K562 (cell line): ENCODE measurements at regions not wholly inside any gene's neighbourhood (a gene's known extent, or its start where the extent isn't known, plus 50 kb on each side); places are given as distances from the start of the nearest gene placed in this dataset.

Experiments used
- ATAC-seq: fragments of 200-7000 bp; cut with Tn5 transposase; 3 replicates; pipeline ENCODE4 v1.9.1; 2020; ENCODE audit warnings: moderate library complexity
- BruUV-seq: library from RNA; stranded (reverse); fragments of 400-500 nt; replicated peaks from 2 replicates; lab custom pipeline; 2021; lab: Mats Ljungman, UMichigan
- CTCF ChIA-PET: fragments of 300-600 bp; formaldehyde crosslinking; extraction: SDS; loops from one replicate; lab custom pipeline; 2021; ENCODE audit warnings: low intra/inter-chr PET ratio; lab: Yijun Ruan, JAX
- POLR2A ChIA-PET: fragments of 300-600, 350-650 bp; sonication (Branson Sonifier 250); formaldehyde crosslinking; extraction: SDS; loops from one replicate; lab custom pipeline; 2021; ENCODE audit warnings: antibody characterized with exemption, inconsistent platforms; lab: Yijun Ruan, JAX
- DNase-seq, 4 experiments: peaks; one replicate each; pipeline versions ENCODE4 v3.0.0 to v3.0.0-alpha.2; 2011 to 2018; ENCODE audit warnings: low spot score in 3 of 4, mixed read lengths in 3 of 4; ENCODE audit errors: extremely low read depth in 1 of 4
- FAIRE-seq: peaks from 2 replicates; lab custom pipeline; 2011; peaks lifted over from hg19 to GRCh38; lab: Jason Lieb, UNC
- H2AFZ ChIP-seq: 2 replicates; pipeline ENCODE4 v1.6.0; 2011; ENCODE audit warnings: low read depth, low read length, control low read depth, inconsistent platforms
- H3K27ac ChIP-seq: fragments of 200-600 bp; 3 replicates; pipeline ENCODE4 v1.8.0; 2011; ENCODE audit warnings: low read depth, mild to moderate bottlenecking, control low read depth, inconsistent platforms, low read length, moderate library complexity, mixed read lengths; ENCODE audit errors: extremely low read depth
- H3K27me3 ChIP-seq, 2 experiments: fragments of 300-600 bp in 1 of 2; 2 replicates in 1 of 2; 3 replicates in 1 of 2; pipeline versions ENCODE4 v1.6.0 to v1.8.0; 2011; ENCODE audit warnings: inconsistent platforms in 2 of 2, low read length in 2 of 2, mild to moderate bottlenecking in 1 of 2, mixed read lengths in 1 of 2, moderate library complexity in 1 of 2; ENCODE audit not compliant: control insufficient read depth in 2 of 2, insufficient read depth in 2 of 2
- H3K36me3 ChIP-seq: fragments of 300-600 bp; 3 replicates; pipeline ENCODE4 v1.8.0; 2011; ENCODE audit warnings: mild to moderate bottlenecking, low read length, inconsistent platforms; ENCODE audit not compliant: control insufficient read depth, insufficient read depth
- H3K4me1 ChIP-seq, 2 experiments: fragments of 200-600 bp in 1 of 2; replicated peaks in 1 of 2; 2 replicates in 1 of 2; 3 replicates in 1 of 2; pipeline versions ENCODE4 v1.5.1 to v1.8.0; 2011; ENCODE audit warnings: inconsistent platforms in 2 of 2, low read length in 2 of 2, mild to moderate bottlenecking in 1 of 2, mixed read lengths in 1 of 2, moderate library complexity in 1 of 2; ENCODE audit not compliant: control insufficient read depth in 2 of 2, insufficient read depth in 2 of 2
- H3K4me2 ChIP-seq: 2 replicates; pipeline ENCODE4 v1.6.1; 2011; ENCODE audit warnings: low read length, control low read depth, inconsistent platforms, mixed read lengths; ENCODE audit not compliant: insufficient read depth
- H3K4me3 ChIP-seq: fragments of 200-600 bp; sonication (generic), shearing (Covaris generic); 2 replicates; pipeline ENCODE4 v1.5.1; 2016; ENCODE audit warnings: control low read depth, inconsistent platforms
- H3K79me2 ChIP-seq: fragments of 200-600 bp; 3 replicates; pipeline ENCODE4 v1.8.0; 2011; ENCODE audit warnings: low read length, inconsistent platforms; ENCODE audit not compliant: control insufficient read depth, insufficient read depth
- H3K9ac ChIP-seq, 2 experiments: 2 replicates each; pipeline versions ENCODE4 v1.6.0 to v1.6.1; 2011; ENCODE audit warnings: low read depth in 2 of 2, low read length in 2 of 2, control low read depth in 1 of 2, inconsistent platforms in 1 of 2, mild to moderate bottlenecking in 1 of 2, mixed read lengths in 1 of 2; ENCODE audit not compliant: insufficient read depth in 1 of 2
- H3K9me1 ChIP-seq: one replicate; pipeline ENCODE4 v1.6.0; 2011; ENCODE audit warnings: inconsistent platforms, mild to moderate bottlenecking, low read length, moderate library complexity; ENCODE audit not compliant: control insufficient read depth, insufficient read depth
- H3K9me3 ChIP-seq: replicated peaks from 2 replicates; pipeline ENCODE4 v1.5.1; 2011; ENCODE audit warnings: low read depth, low read length, inconsistent platforms; ENCODE audit not compliant: control insufficient read depth, insufficient read depth
- H4K20me1 ChIP-seq: replicated peaks from 2 replicates; pipeline ENCODE4 v1.6.1; 2011; ENCODE audit warnings: low read length, inconsistent platforms, mixed read lengths; ENCODE audit not compliant: control insufficient read depth, insufficient read depth
- CBX3 ChIP-seq, 2 experiments: IDR thresholded peaks; 1 replicate in 1 of 2; 2 replicates in 1 of 2; pipeline ENCODE4 v1.6.1; 2012; ENCODE audit warnings: inconsistent platforms in 2 of 2, low read length in 2 of 2, borderline replicate concordance in 1 of 2, control low read depth in 1 of 2
- CHAMP1 ChIP-seq: fragments of 450-650 bp; IDR thresholded peaks from 2 replicates; pipeline ENCODE4 v1.6.1; 2016; ENCODE audit warnings: mild to moderate bottlenecking
- CREB3 ChIP-seq: fragments of 450-650 bp; conservative IDR thresholded peaks from 2 replicates; pipeline ENCODE4 v1.6.1; 2016; ENCODE audit warnings: missing genetic modification characterization, low read depth, mild to moderate bottlenecking, missing compliant biosample characterization, moderate library complexity
- DLX4 ChIP-seq: fragments of 250-450 bp; sonication (Bioruptor Pico); IDR thresholded peaks from 2 replicates; pipeline ENCODE4 v1.6.1; 2021; ENCODE audit warnings: mild to moderate bottlenecking
- EZH2 ChIP-seq: IDR thresholded peaks from 2 replicates; pipeline ENCODE4 v1.6.1; 2012; ENCODE audit warnings: low read depth, mild to moderate bottlenecking, inconsistent platforms, low read length, borderline replicate concordance
- KDM2B ChIP-seq: fragments of 250-450 bp; sonication (Bioruptor Pico); IDR thresholded peaks from 2 replicates; pipeline ENCODE4 v1.8.0; 2021; ENCODE audit warnings: mild to moderate bottlenecking, moderate library complexity
- KLF10 ChIP-seq: fragments of 250-450 bp; sonication (Bioruptor Pico); IDR thresholded peaks from 2 replicates; pipeline ENCODE4 v1.6.1; 2021; ENCODE audit warnings: matching md5 sums
- POU5F1 ChIP-seq: fragments of 150-350 bp; IDR thresholded peaks from 2 replicates; pipeline ENCODE4 v1.6.1; 2014; ENCODE audit warnings: borderline replicate concordance, low read length, low read depth, mild to moderate bottlenecking; ENCODE audit not compliant: partially characterized antibody
- SMAD3 ChIP-seq: fragments of 450-650 bp; formaldehyde crosslinking; conservative IDR thresholded peaks from 2 replicates; pipeline ENCODE4 v1.4.0; 2020; ENCODE audit warnings: mild to moderate bottlenecking
- SREBF1 ChIP-seq: fragments of 150-350 bp; IDR thresholded peaks from 2 replicates; pipeline ENCODE4 v1.6.1; 2014; ENCODE audit warnings: antibody characterized with exemption, low read depth, low read length, borderline replicate concordance
- TFAP4 ChIP-seq: sonication (generic); formaldehyde crosslinking; IDR thresholded peaks from 2 replicates; pipeline ENCODE4 v1.8.0; 2022; ENCODE audit warnings: missing genetic modification reagents, mild to moderate bottlenecking, moderate library complexity, borderline replicate concordance
- TSC22D4 ChIP-seq: fragments of 450-650 bp; IDR thresholded peaks from 2 replicates; pipeline ENCODE4 v1.6.1; 2016; ENCODE audit warnings: missing genetic modification characterization, missing biosample characterization, control low read depth
- WGBS: fragments of 100-300 bp; shearing (Covaris generic); methylation state at CpG from one replicate; pipeline ENCODE4 v1.1.6; 2016; ENCODE audit warnings: low coverage, mixed read lengths; ENCODE audit not compliant: insufficient coverage; ENCODE audit errors: missing lambda C conversion rate; 5-methylcytosine and 5-hydroxymethylcytosine counted together
- in situ Hi-C: fragments of 300-500 bp; cut with MboI; formaldehyde crosslinking; loops from 4 replicates; pipeline ENCODE4 v1.15.0; 2018; ENCODE audit warnings: inconsistent platforms, mixed read lengths
- intact Hi-C: fragments of 100-400 bp; cut with micrococcal nuclease; formaldehyde crosslinking; loops from 2 replicates; pipeline ENCODE4 v1.14.2; 2022

GRCh38 chr5:97635553-97635952, 452.5 kb upstream of the RIOK2 start:
- no peak overlapping the region for H3K9ac ChIP-seq
- H4K20me1 ChIP-seq: no peaks in the 10 kb centered on the region
- H3K4me1 ChIP-seq: no peaks in the 10 kb centered on the region
- no peak overlapping the region for H3K4me2 ChIP-seq
- WGBS: 0% methylated on average over 2 of the region's 2 CpGs
- DNase-seq: no peak
- in situ Hi-C loops (no loop called here), intact Hi-C loops (no loop called here)
- peaks cover 1% of the 10 kb centered on the region; the same call in 1 of the 2 replicates for H3K9me3 ChIP-seq
- no peak overlapping the region for H2AFZ ChIP-seq
- no peaks in the 10 kb centered on the region for H3K9me1 ChIP-seq
- H3K36me3 ChIP-seq: no peaks in the 10 kb centered on the region
- TF ChIP-seq CHAMP1 (no peak), EZH2 (no peak), POU5F1 (no peak), SREBF1 (no peak), SMAD3 (no peak), CREB3 (tag) (no peak), TSC22D4 (tag) (no peak), DLX4 (CRISPR knock-in tag) (no peak), TFAP4 (CRISPR knock-in tag) (no peak), KLF10 (CRISPR knock-in tag) (no peak), CBX3 (IDR thresholded peaks at IDR 0.05; ENCODE audit: borderline replicate concordance in 1 of 2, low read length in 2 of 2) (no peak), KDM2B (CRISPR knock-in tag) (no peak)
- H3K27me3 ChIP-seq: no peaks in the 10 kb centered on the region
- no peak for FAIRE-seq
- CTCF ChIA-PET: no interaction called here
- no peak overlapping the region for H3K27ac ChIP-seq
- POLR2A ChIA-PET: no interaction called here
- no TSS peak for BruUV-seq
- no peak overlapping the region for H3K4me3 ChIP-seq
- ATAC-seq: no peak
- H3K79me2 ChIP-seq: no peaks in the 10 kb centered on the region
